ENCODE measurements at regions not wholly inside any gene's neighbourhood (a gene's known extent, or its start where the extent isn't known, plus 50 kb on each side); places are given as distances from the start of the nearest gene placed in this dataset.

DNA sequence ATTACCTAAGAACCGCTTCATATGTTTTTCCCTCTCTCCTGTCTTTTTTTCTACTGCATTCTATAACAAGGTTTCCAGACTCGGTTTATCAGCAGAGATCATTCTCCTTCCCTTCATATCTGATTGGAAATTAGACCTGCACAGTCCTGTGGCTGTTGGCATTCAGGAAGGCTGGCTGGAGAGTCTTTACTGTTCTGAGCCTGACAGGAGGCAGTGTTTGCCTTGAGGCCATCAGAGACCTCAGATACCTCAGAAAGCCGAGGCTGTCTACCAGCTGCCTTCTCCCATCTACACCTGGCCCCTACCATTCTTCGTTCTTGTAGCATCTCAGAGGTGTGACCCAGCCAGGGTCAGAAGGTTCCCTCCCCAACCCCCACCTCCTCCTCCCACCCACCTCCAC, 182.0 kb downstream of the CAND1 start:
- H3K36me3 ChIP-seq (ENCODE audit: control insufficient read depth in 2 of 2, extremely low read depth in 1 of 2, insufficient read depth in 2 of 2, low read length in 2 of 2) = no peaks in the 10 kb centered on the region
- dilution Hi-C loops (cut with MboI; ENCODE audit: extremely low pct_ligation_motif_present, low sequenced_read_pairs) = no loop called here
- H3K4me2 ChIP-seq (ENCODE audit: control insufficient read depth, extremely low read depth, insufficient read depth, low read depth, low read length) = no peak overlapping the region
- H3K27ac ChIP-seq (ENCODE audit: control insufficient read depth, insufficient read depth, low read length) = no peak overlapping the region
- H3K4me1 ChIP-seq (ENCODE audit: control insufficient read depth, extremely low read depth, insufficient read depth, low read length) = no peaks in the 10 kb centered on the region
- no peak overlapping the region for H3K4me3 ChIP-seq (ENCODE audit: control insufficient read depth in 2 of 3, extremely low read depth in 1 of 3, insufficient read depth in 2 of 3, low read depth in 1 of 3, low read length in 3 of 3)
- H3K79me2 ChIP-seq (ENCODE audit: control insufficient read depth, insufficient read depth, low read length) = no peaks in the 10 kb centered on the region
- FAIRE-seq = peak; percentile 43
- H4K20me1 ChIP-seq (ENCODE audit: control insufficient read depth, extremely low read depth, insufficient read depth, low read length) = no peaks in the 10 kb centered on the region
- no peaks in the 10 kb centered on the region for H3K9me3 ChIP-seq (ENCODE audit: control insufficient read depth, low read depth, low read length)
- no peak overlapping the region for H3K9ac ChIP-seq (ENCODE audit: control insufficient read depth, extremely low read depth, insufficient read depth, low read length)
- no peak for DNase-seq (ENCODE audit: low read depth, low spot score)
- TF ChIP-seq, protein P1, sequence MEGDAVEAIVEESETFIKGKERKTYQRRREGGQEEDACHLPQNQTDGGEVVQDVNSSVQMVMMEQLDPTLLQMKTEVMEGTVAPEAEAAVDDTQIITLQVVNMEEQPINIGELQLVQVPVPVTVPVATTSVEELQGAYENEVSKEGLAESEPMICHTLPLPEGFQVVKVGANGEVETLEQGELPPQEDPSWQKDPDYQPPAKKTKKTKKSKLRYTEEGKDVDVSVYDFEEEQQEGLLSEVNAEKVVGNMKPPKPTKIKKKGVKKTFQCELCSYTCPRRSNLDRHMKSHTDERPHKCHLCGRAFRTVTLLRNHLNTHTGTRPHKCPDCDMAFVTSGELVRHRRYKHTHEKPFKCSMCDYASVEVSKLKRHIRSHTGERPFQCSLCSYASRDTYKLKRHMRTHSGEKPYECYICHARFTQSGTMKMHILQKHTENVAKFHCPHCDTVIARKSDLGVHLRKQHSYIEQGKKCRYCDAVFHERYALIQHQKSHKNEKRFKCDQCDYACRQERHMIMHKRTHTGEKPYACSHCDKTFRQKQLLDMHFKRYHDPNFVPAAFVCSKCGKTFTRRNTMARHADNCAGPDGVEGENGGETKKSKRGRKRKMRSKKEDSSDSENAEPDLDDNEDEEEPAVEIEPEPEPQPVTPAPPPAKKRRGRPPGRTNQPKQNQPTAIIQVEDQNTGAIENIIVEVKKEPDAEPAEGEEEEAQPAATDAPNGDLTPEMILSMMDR (optimal IDR thresholded peaks at IDR 0.05 in 1 of 3, IDR thresholded peaks at IDR 0.05 in 1 of 3, conservative IDR thresholded peaks at IDR 0.05 in 1 of 3; ENCODE audit: extremely low read depth in 1 of 3, insufficient read depth in 2 of 3, low read length in 3 of 3) = peak in 1 of 3 experiments; percentile 30
- TF ChIP-seq EZH2 (IDR thresholded peaks at IDR 0.05; ENCODE audit: low read length) = no peak
- H3K9me1 ChIP-seq (ENCODE audit: control insufficient read depth, extremely low read depth, insufficient read depth, low read length) = no peaks in the 10 kb centered on the region
- H2AFZ ChIP-seq (ENCODE audit: control insufficient read depth, low read length) = no peak overlapping the region
- H3K27me3 ChIP-seq (ENCODE audit: control insufficient read depth, extremely low read depth, insufficient read depth, low read length) = peaks cover 3% of the 10 kb centered on the region

GRCh38 chr12:67452119-67452805, 183.1 kb downstream of the CAND1 start:
- Histone ChIP-seq H3K27me3 (ENCODE audit: control insufficient read depth, extremely low read depth, insufficient read depth, low read length) (no peaks in the 10 kb centered on the region), H3K4me3 (ENCODE audit: control insufficient read depth in 2 of 3, extremely low read depth in 1 of 3, insufficient read depth in 2 of 3, low read depth in 1 of 3, low read length in 3 of 3) (no peak overlapping the region), H3K9me1 (ENCODE audit: control insufficient read depth, extremely low read depth, insufficient read depth, low read length) (no peaks in the 10 kb centered on the region), H3K4me2 (ENCODE audit: control insufficient read depth, extremely low read depth, insufficient read depth, low read depth, low read length) (no peak overlapping the region), H3K79me2 (ENCODE audit: control insufficient read depth, insufficient read depth, low read length) (no peaks in the 10 kb centered on the region), H3K4me1 (ENCODE audit: control insufficient read depth, extremely low read depth, insufficient read depth, low read length) (peaks cover 6% of the 10 kb centered on the region), H2AFZ (ENCODE audit: control insufficient read depth, low read length) (no peak overlapping the region), H3K9ac (ENCODE audit: control insufficient read depth, extremely low read depth, insufficient read depth, low read length) (no peak overlapping the region), H4K20me1 (ENCODE audit: control insufficient read depth, extremely low read depth, insufficient read depth, low read length) (no peaks in the 10 kb centered on the region), H3K36me3 (ENCODE audit: control insufficient read depth in 2 of 2, extremely low read depth in 1 of 2, insufficient read depth in 2 of 2, low read length in 2 of 2) (no peaks in the 10 kb centered on the region), H3K27ac (ENCODE audit: control insufficient read depth, insufficient read depth, low read length) (no peak overlapping the region), H3K9me3 (ENCODE audit: control insufficient read depth, low read depth, low read length) (no peaks in the 10 kb centered on the region)
- no peak for FAIRE-seq
- TF ChIP-seq, protein P1 (optimal IDR thresholded peaks at IDR 0.05 in 1 of 3, IDR thresholded peaks at IDR 0.05 in 1 of 3, conservative IDR thresholded peaks at IDR 0.05 in 1 of 3; ENCODE audit: extremely low read depth in 1 of 3, insufficient read depth in 2 of 3, low read length in 3 of 3) = no peak
- TF ChIP-seq EZH2 (IDR thresholded peaks at IDR 0.05; ENCODE audit: low read length) = no peak
- dilution Hi-C loops (cut with MboI; ENCODE audit: extremely low pct_ligation_motif_present, low sequenced_read_pairs) = no loop called here
- DNase-seq (ENCODE audit: low read depth, low spot score) = no peak

All from keratinocyte (primary cell).